ENCODE measurements at regions not wholly inside any gene's neighbourhood (a gene's known extent, or its start where the extent isn't known, plus 50 kb on each side); places are given as distances from the start of the nearest gene placed in this dataset.

DNA sequence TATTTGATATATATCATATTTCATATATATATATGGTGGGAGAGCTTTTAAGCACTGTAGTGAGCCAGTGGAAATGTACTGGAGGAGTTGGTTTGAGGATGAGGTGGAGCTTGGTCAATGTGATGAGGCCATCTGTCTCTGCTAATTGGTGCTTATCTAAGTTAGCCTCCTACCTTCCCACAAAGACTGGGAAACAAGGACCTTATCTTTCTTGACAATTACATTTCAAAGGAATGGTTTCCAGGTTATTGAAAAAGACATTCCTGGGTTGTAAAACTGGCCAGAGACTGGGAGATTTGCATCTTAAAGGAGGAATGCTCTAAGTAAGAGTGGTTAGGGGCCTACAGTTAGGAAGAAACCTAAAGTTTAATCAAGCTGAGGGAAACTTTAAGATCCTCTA, 212.8 kb upstream of the SYT1 start:
- TF ChIP-seq, protein P1, sequence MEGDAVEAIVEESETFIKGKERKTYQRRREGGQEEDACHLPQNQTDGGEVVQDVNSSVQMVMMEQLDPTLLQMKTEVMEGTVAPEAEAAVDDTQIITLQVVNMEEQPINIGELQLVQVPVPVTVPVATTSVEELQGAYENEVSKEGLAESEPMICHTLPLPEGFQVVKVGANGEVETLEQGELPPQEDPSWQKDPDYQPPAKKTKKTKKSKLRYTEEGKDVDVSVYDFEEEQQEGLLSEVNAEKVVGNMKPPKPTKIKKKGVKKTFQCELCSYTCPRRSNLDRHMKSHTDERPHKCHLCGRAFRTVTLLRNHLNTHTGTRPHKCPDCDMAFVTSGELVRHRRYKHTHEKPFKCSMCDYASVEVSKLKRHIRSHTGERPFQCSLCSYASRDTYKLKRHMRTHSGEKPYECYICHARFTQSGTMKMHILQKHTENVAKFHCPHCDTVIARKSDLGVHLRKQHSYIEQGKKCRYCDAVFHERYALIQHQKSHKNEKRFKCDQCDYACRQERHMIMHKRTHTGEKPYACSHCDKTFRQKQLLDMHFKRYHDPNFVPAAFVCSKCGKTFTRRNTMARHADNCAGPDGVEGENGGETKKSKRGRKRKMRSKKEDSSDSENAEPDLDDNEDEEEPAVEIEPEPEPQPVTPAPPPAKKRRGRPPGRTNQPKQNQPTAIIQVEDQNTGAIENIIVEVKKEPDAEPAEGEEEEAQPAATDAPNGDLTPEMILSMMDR (conservative IDR thresholded peaks at IDR 0.05; ENCODE audit: low read length): no peak
- no peak for TF ChIP-seq EZH2phosphoT487 (IDR thresholded peaks at IDR 0.05; ENCODE audit: borderline replicate concordance)

All from Loucy (cell line).